NCI-H2227 (cell line): ENCODE measurements at regions not wholly inside any gene's neighbourhood (a gene's known extent, or its start where the extent isn't known, plus 50 kb on each side); places are given as distances from the start of the nearest gene placed in this dataset.

ENCODE experiments used
- DNase-seq: peaks from one replicate; lab custom pipeline; 2025; ENCODE audit not compliant: unreplicated experiment; lab: John Stamatoyannopoulos, UW

DNA sequence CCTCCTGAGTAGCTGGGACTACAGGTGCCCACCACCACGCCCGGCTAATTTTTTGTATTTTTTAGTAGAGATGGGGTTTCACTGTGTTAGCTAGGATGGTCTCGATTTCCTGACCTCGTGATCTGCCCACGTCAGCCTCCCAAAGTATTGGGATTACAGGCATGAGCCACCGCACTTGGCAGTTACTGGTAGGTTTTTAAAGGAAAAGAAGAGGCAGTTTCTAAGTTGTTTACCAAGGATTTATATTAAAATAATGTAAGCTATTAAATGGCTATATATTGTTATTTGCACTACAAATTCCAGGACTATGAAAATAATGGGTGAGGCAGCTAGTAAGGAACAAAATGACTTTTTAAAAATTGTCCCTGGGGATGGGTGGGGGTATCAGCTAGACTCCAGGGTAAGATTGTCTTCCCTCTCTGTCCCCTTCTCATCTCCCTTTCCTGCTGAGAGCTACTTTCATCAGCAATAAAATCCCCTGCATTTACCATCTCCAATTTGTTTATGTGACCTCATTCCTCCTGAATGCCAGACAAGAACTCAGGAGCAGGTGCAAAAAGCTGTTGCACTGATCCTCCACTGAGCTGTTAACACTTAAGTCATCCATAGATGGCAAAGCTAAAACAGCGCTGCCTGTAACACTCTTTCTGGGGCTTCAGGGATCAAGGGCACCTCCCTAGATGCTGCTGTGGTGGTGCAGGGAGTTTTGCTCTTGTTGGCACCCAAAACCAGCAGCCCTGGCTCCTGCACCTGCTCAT, 165.2 kb downstream of the ZPLD1 start:
- DNase-seq = no peak

DNA sequence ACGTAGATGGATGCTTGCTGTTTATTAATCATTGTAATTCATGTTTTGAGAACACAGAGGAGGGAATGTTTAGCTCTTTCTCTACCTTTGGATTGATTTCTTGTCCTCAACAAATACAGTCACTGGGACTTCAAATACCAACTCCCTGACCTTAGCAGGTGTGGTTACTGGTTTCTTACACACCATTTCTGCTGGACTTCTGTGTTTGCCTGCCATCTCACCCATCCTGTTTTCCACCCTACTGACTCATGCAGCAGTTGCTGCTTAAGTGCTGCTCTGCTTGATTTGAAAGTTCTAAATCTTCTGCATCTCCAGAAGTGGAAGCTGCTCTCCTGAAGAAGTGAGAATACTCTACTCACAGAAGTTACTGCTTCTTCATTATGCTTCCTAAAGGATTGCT, 170.3 kb downstream of the ZPLD1 start:
- DNase-seq = no peak

DNA sequence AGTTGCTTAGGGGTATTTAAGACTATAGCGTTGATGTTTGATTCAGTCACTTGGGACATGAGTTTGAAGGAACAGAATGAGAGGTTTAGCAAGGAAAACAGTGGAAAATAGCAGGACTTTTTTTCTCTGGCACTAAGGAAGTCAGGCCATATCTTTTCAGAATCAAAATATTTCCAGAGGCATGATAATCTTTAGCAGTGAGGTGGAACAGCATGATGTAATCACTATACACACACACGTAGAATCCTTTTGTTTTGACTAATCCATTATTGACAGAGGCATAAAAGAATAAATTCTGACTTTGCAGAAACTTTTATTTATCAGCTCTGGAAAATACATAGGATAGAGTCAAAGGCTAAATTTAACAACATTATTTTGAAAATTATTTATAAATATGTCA, 174.1 kb downstream of the ZPLD1 start:
- DNase-seq = no peak

DNA sequence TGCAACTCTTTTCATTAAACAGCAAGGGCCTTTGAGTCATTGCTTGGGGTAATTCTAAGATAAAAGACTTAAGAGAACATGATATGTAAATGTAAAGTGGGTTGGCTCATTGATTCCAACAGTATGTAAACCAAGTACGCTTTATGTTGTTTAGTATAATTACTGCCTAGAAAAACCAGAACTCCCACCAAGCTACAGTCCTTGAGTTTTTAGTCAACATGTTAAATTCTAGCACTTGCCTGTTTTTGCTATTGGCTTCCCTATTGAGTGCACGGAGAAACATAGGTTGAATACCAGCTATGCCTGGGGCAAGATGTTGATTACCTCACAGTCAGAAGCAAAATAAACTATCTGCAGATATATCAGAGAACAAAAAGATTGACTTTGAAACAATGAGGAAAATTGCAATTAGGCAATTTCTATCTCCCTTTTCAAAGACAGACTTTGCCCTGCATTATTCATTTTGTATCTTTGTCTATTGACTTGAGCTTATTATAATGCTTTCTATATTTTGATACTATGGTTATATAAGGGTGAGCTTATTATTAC, 179.3 kb downstream of the ZPLD1 start:
- DNase-seq = no peak

DNA sequence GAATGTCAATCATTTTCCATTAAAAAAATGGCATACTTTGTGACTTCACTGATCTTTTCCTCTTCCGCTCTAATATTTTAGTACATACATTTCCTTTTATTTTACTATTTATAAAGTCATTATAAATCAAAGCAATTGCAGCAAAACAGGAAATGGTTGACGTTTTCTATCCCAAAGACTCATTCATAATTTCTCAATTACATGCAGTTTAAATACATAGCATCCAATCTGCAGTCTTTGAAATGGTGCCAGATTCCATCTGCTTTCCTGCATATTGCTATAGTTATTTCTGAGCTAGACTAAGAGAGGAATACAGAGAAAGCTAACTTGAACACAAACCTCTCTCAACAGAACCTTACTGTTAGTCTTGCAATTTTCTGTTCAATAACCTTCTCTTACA, 179.8 kb downstream of the ZPLD1 start:
- no peak for DNase-seq

DNA sequence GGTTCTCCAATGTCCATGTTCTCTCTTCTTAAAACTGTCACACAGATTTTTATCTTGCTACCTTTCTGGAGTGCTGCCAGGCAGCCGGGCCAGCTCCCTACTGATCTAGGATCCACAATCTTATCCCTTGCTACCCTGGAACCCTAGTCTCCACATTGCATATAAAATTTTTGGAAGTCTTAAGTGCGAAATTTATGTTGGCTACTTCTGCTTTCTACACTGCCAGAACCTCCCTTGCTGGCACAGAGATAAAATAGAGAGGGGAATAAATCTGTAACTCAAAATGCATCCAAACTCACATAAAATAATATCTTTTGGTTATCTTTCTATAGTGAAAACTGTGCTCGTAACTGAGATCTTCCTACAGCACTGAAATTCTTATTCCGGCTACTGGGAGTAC, 182.6 kb downstream of the ZPLD1 start:
- no peak for DNase-seq

DNA sequence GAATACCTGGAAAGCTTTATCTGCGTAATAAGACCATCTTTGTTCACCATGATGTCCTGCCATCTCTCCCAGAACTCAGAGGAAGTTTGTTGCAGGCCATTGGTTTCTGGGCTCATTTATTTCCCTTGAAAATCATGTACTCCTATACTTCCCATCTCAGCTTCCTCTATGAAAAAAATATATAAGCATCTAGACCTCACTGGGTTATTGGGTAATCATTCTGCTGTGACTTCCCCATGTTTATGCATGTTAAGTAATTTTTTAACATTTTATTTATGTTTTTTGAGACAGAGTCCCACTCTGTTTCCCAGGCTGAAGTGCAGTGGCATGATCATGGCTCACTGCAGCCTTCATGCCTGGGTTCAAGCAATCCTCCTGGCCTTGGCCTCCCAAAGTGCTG, 184.5 kb downstream of the ZPLD1 start:
- no peak for DNase-seq

DNA sequence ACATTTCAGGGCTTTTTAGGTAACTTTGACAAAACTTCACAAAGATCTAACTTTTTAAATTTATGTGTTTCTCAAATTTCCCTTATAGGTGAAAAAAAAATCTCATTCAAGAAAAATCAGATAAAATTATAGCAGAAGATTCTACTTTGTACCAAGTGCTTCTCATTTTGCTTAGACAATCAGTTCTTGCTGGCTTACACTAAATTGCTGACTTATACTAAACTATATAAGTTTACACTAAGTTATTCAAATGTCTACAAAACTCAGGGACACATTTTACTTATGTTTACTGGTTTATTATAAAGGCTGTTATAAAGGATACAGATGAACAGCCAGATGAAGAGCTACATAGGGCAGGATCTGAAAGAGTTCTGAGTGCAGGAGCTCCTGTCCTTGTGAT, 195.1 kb downstream of the ZPLD1 start:
- DNase-seq = no peak

DNA sequence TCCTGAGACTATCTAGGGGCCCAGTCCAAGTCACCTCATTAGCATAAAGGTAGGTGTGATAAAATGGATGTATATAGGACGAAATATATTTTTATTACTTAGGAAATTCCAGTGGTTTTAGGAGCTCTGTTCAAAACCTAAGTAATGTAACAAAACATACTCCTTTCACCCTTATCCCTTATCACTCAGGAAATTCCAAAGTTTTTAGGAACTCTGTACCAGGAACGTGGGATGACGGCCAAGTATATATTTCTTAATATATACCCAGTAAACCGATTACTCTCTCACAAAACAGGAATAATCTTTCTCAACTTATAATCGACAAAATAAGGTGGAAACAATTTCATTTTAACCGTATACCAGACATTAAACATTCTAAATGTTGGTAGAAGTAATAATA, 195.7 kb downstream of the ZPLD1 start:
- no peak for DNase-seq

DNA sequence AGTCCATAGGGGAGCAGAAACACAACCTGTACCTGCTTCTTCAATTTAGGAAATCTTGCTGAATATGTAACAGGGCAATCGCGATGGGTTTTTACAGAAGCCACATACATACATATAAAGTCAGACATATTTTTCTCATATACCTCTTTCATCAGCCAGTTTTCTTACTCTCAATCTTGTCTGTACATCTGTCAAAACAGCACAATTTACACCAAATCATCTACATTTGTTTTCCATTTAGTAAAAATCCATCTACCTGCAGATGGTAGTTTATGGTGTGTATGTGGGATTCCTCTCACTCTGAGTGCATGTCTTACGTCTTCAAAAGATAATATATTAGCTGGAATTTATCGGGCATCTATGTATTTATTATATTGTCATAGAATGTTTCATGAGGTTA, 208.7 kb downstream of the ZPLD1 start:
- DNase-seq = no peak

DNA sequence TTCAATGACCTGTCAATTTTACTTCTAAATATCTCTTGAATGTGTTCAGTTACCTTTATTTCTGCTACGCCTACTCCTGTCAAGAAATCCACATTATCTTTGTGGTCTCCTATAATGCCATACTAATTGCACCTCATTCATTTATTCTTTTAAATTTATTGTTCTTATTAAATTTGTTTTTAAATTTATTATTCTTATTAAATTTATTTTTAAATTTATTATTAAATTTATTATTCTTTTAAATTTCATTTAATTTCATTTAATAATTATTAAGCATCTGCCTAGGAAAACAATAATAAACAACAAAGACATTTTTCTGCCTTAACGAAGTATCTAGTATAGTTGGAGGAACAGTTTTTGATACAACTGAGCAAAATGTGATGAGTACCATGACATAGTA, 211.7 kb downstream of the ZPLD1 start:
- DNase-seq = no peak

DNA sequence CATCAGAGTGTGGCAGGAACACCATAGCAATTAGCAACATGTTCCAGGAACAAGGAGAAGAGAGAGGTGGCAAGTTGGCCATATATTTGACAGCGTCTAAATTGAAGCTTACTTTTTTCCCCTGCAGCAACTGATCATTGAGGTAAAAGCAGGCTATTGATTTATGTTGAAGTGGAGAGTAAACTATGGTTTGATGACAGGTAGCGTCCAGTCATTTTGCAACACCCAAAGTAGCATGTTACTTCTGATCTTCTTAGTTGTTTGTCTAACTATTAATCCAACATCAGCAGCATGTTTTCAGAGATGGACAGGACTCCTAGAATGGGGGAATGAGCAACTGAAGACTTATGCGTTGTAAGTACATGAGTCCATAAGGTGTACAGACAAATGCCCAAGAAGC, 225.8 kb downstream of the ZPLD1 start:
- no peak for DNase-seq

DNA sequence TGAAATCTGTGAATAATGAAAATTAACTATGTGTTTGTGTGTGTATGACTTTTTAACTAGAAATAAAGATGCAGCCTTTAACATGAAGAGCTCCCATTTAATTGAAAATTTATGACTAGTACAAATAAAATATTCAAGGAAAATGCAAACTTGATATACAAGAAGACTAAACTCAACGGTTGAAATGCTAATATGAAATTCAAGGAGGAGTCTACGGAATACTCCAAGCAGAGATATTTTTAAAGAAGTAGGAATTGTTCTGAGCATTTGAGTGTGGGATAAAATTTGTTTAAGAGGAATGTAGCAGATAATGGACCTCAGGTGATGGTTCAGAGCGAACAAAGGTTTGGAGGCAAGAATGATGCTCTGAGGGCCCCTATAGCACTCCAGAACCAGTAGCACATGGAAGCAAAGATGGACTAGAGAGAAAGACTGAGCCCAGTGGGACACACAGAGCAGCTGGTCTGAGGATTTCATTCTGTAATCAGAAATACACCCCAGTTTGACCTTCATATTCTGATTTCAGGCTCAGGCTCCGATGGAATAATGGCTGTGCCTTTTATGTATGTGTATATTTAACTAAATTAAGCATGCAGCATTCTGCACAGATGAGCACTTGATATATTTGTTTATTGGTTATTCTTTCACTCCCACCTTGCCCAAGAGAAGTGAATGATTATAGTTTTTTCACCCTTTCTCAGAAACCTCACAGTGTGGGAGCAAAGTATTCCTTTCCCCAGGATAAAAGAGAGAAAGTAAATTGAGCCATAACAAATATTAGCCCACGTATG, 227.1 kb downstream of the ZPLD1 start:
- no peak for DNase-seq

DNA sequence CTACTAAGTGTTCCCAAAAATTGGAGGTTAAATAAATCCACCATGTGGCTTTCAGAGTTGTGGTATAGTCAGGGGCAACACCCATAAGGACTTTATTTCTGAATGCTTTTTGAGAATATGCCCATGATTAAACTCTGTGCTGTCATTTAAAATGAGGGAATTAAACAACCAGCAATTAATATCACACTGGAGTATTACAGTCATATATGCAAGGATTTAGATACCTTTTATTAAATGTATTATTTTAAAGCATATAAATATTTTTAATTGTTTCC, 227.6 kb downstream of the ZPLD1 start:
- no peak for DNase-seq

DNA sequence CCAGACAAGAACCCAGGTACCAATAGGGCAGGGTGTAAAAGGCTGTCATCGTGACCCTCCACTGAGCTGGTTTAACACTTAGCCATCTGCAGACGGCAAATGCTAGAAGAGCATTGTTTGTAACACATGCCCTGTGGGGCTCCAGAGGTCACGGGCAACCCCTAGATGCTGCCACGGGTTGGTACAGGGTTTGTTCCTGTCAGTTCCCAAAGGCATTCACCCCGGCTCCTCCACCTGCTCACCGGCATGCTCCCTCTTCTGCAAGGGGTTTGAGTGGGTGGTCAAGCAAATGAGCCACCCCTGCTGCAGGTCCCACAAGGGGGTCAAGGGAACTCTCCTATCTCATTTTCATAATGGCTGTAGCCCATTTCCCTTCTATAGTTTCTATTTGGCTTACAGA, 229.3 kb downstream of the ZPLD1 start:
- DNase-seq = no peak

DNA sequence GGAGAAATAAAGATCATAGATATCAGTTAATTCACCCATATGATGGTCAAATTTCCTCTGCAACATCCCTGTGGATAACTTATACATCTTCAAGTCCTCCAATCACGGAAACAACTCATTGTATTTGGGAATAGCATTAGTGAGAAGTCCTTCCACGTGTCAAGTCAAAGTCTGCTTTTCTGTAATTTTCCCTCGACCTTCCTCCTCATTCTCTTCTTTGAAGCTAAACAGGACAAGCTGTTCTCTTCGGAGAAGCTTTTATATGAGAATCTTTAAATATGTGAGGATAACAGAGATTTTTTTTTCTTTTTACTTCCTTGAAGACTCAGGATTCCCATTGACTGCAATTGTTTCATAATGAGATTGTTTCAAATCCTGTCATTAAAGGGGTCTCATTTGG, 230.4 kb downstream of the ZPLD1 start:
- no peak for DNase-seq

DNA sequence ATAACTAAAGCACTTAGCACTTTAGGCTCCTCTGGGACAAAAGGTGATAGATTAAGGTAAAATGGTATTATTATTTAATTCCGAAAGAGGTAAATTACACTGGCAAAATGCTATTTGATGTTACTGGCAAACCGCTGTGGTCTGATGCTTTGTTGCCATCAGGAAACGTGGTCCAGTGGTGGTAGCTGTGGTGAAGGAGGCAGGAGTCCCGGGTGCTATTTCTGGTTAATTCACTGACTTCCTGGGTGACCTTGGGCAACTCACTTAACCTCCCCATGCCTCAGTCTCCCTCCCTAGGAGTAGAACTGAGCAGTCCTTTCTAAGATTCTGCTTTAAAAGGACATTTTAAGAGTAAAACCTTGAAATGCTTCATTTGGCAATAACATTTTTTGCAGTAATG, 233.4 kb downstream of the ZPLD1 start:
- DNase-seq = no peak

DNA sequence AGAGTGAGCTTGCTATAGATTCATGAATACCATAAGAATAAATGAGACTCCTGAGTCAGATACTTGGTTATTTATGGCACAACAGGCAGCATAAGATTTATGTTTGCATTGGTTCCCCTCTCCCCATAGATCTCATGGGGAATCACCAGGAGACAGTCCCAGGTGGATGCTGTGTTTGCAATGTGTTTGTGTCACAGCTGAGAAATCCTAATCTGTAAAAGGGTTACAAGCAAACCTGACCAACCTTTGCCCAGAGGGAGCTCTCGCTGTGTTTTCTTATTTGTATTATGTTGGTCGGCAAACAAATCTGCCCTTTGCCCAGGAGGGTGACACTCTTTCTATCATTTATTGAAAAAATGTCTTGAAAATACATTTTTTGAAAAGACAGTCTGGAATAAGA, 236.2 kb downstream of the ZPLD1 start:
- no peak for DNase-seq

DNA sequence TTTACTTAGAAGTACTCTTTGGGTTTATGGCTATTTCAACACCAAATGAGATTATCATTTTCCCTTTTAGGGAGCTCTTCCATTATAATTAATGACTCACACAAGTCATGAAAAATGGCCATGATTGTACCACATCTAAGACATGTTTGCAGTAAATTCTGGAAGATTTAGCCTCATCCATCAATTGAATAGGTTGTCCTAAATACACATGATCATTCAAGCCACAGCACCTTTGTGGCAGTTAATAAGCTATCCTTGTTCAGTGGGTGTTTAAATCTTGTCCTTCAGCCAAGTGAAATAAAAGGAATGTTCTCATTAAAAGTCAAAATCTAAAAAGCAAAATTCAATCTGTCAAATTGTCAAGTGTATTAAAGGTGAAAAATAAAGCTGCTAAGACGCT, 237.5 kb downstream of the ZPLD1 start:
- no peak for DNase-seq

DNA sequence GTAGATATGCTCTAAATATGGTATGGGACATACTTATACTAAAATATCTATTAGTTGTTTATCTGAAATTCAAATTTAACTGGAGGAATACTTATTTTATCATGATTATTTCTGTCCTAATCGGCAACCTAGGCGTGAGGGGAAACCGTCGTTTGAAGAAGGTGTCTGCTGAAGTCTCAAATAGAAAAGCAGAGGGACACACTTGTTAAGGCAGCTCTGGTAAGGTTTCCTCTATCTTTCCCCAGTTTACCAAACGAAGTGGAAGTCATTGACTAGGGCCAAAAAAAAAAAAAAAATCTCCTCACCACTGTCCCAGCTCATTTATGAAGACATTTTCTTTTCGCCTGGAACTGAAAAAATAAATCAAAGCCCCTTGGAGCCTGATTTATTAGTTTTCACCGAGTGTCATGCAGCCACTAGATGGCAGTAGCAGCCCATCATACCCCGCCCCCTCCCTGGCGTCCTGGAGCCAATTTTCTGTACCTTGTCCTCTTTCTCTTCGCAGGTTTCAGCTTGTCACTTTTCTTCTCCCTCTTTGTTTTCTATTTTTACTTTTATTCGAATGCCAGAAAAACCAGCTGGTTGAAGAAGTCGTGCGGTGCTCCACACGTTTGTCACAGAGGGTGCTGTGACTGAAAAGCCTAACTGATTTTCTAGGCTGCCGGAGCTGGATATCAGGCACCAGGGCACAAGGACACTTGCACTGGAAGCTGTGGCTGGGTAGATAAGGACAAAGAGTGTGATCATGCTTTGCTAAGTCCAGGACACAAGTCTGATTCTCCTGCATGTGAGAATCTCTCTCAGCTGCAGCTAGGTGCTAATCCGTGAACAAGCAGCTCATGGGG, 238.7 kb downstream of the ZPLD1 start:
- peak; percentile 73 for DNase-seq

DNA sequence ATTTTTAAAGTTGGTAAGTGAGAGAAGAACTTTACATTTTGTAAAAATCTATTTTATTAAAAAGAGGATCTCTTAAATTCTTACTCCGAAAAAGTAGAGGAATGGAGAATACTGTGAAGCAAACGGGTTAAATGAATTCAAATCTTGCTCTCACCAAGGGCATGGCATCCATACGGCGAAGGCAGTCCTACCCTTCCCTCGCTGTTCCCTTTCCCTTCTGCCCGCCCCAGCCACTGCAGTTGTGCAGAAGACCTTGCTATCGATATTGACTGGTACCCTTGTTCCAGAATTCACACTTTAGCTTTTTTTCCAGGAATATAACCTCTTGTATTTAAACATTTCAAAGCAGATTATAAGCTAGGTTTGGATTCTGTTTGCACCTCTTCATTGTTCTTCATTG, 239.5 kb downstream of the ZPLD1 start:
- DNase-seq = no peak

DNA sequence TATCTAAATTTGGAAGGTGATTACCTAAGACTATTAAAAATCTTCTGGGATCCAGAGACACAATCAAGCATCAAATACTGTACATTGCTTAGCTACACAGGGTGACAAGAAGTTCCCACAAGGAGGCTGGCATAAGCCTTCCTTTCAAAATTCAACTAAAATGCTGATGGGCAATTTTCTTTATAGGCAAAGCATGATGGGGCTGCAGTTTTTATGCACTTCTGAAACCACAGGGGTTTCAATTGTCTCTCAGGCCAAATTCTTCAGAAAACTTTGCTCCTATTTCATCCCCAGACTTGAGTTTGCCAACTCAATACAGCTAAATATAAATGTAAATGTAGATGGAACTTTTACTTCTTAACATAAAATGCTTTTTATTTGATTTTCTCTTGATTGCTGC, 241.6 kb downstream of the ZPLD1 start:
- DNase-seq = no peak
